GM12878 (cell line): ENCODE measurements at regions not wholly inside any gene's neighbourhood (a gene's known extent, or its start where the extent isn't known, plus 50 kb on each side); places are given as distances from the start of the nearest gene placed in this dataset.

ENCODE experiments used
- BMI1 ChIP-seq: fragments of 450-650 bp; IDR thresholded peaks from 2 replicates; pipeline ENCODE4 v1.6.1; 2016; ENCODE audit warnings: mild to moderate bottlenecking, moderate library complexity, borderline replicate concordance
- CTCF ChIP-seq, 3 experiments: IDR thresholded peaks in 2 of 3; conservative IDR thresholded peaks in 1 of 3; 2 replicates each; pipeline ENCODE4 v1.5.1; 2011; ENCODE audit warnings: low read depth in 3 of 3, low read length in 3 of 3, mild to moderate bottlenecking in 3 of 3, control low read depth in 2 of 3, moderate library complexity in 2 of 3, inconsistent platforms in 1 of 3, mixed read lengths in 1 of 3; ENCODE audit not compliant: control insufficient read depth in 2 of 3, insufficient read depth in 1 of 3; ENCODE audit errors: extremely low read depth in 1 of 3
- E2F8 ChIP-seq: fragments of 450-650 bp; IDR thresholded peaks from 2 replicates; pipeline ENCODE4 v1.6.1; 2018; ENCODE audit warnings: mild to moderate bottlenecking, low read depth, moderate library complexity; ENCODE audit not compliant: partially characterized antibody
- EZH2 ChIP-seq: IDR thresholded peaks from 2 replicates; pipeline ENCODE4 v1.6.1; 2012; ENCODE audit warnings: low read depth, mild to moderate bottlenecking, control low read depth, inconsistent platforms, low read length, borderline replicate concordance; ENCODE audit not compliant: control insufficient read depth
- JUND ChIP-seq: IDR thresholded peaks from 2 replicates; pipeline ENCODE4 v1.6.1; 2012; ENCODE audit warnings: low read depth, mild to moderate bottlenecking, low read length, improper control_type of control experiment, moderate library complexity
- NRF1 ChIP-seq: conservative IDR thresholded peaks from 2 replicates; pipeline ENCODE4 v1.6.1; 2011; ENCODE audit warnings: mild to moderate bottlenecking, low read depth, low read length, improper control_type of control experiment
- PAX8 ChIP-seq: fragments of 450-650 bp; IDR thresholded peaks from 2 replicates; pipeline ENCODE4 v1.6.1; 2017; ENCODE audit warnings: mild to moderate bottlenecking, moderate library complexity
- PBX3 ChIP-seq: IDR thresholded peaks from 2 replicates; pipeline ENCODE4 v1.6.1; 2011; ENCODE audit warnings: mild to moderate bottlenecking, low read depth, low read length, moderate library complexity; ENCODE audit not compliant: insufficient replicate concordance
- POLR2A ChIP-seq: IDR thresholded peaks from 2 replicates; pipeline ENCODE4 v1.6.1; 2011; ENCODE audit warnings: low read depth, mild to moderate bottlenecking, low read length
- POLR2AphosphoS2 ChIP-seq: IDR thresholded peaks from 2 replicates; pipeline ENCODE4 v1.6.1; 2011; ENCODE audit warnings: low read depth, mild to moderate bottlenecking, low read length, improper control_type of control experiment, moderate library complexity
- STAT1 ChIP-seq: fragments of 450-650 bp; conservative IDR thresholded peaks from 2 replicates; pipeline ENCODE4 v1.6.1; 2014; ENCODE audit warnings: antibody characterized with exemption, mild to moderate bottlenecking
- ZNF24 ChIP-seq: fragments of 450-650 bp; IDR thresholded peaks from 2 replicates; pipeline ENCODE4 v1.6.1; 2017; ENCODE audit warnings: antibody characterized with exemption, mild to moderate bottlenecking

GRCh38 chr2:145992572-145992971 lies 1472.7 kb upstream of the ZEB2 start:
- TF ChIP-seq CTCF (IDR thresholded peaks at IDR 0.05 in 2 of 3, conservative IDR thresholded peaks at IDR 0.05 in 1 of 3; ENCODE audit: control insufficient read depth in 2 of 3, extremely low read depth in 1 of 3, insufficient read depth in 1 of 3, low read depth in 3 of 3, low read length in 3 of 3) = no peak
- no peak for TF ChIP-seq E2F8
- TF ChIP-seq PAX8 = no peak
- no peak for TF ChIP-seq POLR2A
- TF ChIP-seq ZNF24 = no peak
- TF ChIP-seq JUND = no peak
- TF ChIP-seq EZH2 = no peak
- no peak for TF ChIP-seq STAT1
- TF ChIP-seq NRF1 = no peak
- no peak for TF ChIP-seq PBX3
- TF ChIP-seq POLR2AphosphoS2 = no peak
- TF ChIP-seq BMI1 = no peak
